C4-2B (cell line): ENCODE measurements at regions not wholly inside any gene's neighbourhood (a gene's known extent, or its start where the extent isn't known, plus 50 kb on each side); places are given as distances from the start of the nearest gene placed in this dataset.

ENCODE experiments used
- ZFX ChIP-seq: fragments of 450-650 bp; IDR thresholded peaks from 2 replicates; pipeline ENCODE4 v1.6.1; 2017
- TF ChIP-seq, protein P1 (sequence below): fragments of 450-650 bp; conservative IDR thresholded peaks from 2 replicates; pipeline ENCODE4 v1.5.1; 2017; ENCODE audit warnings: mild to moderate bottlenecking

DNA sequence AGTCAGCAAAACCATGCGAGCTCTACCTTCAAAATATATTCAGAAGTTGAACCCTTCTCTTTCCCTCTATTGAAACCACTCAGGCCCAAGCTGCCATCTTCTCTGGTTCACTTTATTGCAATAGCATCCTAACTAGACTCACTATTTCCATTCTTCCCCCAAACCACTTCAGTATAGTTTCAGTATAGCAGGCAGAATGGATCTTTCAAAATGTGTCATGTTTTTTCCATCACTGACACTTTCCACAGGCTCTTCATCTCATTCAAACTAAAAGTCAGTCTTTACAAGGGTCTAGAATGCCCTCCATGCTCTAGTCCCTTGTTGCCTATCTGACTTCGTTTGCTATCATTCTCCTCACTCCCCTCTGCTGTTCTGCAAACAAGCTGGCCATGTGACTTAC lies 274.4 kb downstream of the IDS start:
- TF ChIP-seq, protein P1, sequence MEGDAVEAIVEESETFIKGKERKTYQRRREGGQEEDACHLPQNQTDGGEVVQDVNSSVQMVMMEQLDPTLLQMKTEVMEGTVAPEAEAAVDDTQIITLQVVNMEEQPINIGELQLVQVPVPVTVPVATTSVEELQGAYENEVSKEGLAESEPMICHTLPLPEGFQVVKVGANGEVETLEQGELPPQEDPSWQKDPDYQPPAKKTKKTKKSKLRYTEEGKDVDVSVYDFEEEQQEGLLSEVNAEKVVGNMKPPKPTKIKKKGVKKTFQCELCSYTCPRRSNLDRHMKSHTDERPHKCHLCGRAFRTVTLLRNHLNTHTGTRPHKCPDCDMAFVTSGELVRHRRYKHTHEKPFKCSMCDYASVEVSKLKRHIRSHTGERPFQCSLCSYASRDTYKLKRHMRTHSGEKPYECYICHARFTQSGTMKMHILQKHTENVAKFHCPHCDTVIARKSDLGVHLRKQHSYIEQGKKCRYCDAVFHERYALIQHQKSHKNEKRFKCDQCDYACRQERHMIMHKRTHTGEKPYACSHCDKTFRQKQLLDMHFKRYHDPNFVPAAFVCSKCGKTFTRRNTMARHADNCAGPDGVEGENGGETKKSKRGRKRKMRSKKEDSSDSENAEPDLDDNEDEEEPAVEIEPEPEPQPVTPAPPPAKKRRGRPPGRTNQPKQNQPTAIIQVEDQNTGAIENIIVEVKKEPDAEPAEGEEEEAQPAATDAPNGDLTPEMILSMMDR: no peak
- TF ChIP-seq ZFX: no peak
